Liver (tissue), 8 donors: ENCODE measurements at regions not wholly inside any gene's neighbourhood (a gene's known extent, or its start where the extent isn't known, plus 50 kb on each side); places are given as distances from the start of the nearest gene placed in this dataset.

Experiments used
- DNase-seq: peaks from one replicate; pipeline ENCODE4 v3.0.0-alpha.2; 2017; ENCODE audit warnings: low spot score
- H3K27ac ChIP-seq, 2 donors: one replicate each; pipeline ENCODE4 v1.7.0; 2013; ENCODE audit warnings: inconsistent platforms in 2 of 2, low read length in 2 of 2, control low read depth in 1 of 2, low read depth in 1 of 2, mild to moderate bottlenecking in 1 of 2
- H3K27me3 ChIP-seq, 4 donors: one replicate each; pipeline versions ENCODE4 v1.6.1 to v1.7.0; 2013; ENCODE audit warnings: low read length in 3 of 4, inconsistent platforms in 1 of 4, mild to moderate bottlenecking in 1 of 4, moderate library complexity in 1 of 4; ENCODE audit not compliant: control insufficient read depth in 4 of 4, insufficient read depth in 4 of 4
- H3K36me3 ChIP-seq, 4 donors: one replicate each; pipeline versions ENCODE4 v1.6.1 to v1.7.0; 2013; ENCODE audit warnings: low read length in 3 of 4, mild to moderate bottlenecking in 3 of 4, low read depth in 1 of 4, moderate library complexity in 1 of 4; ENCODE audit not compliant: control insufficient read depth in 4 of 4, insufficient read depth in 3 of 4
- H3K4me1 ChIP-seq, 4 donors: one replicate each; pipeline versions ENCODE4 v1.6.1 to v1.7.0; 2013; ENCODE audit warnings: low read length in 3 of 4, mild to moderate bottlenecking in 3 of 4, moderate library complexity in 1 of 4; ENCODE audit not compliant: control insufficient read depth in 4 of 4, insufficient read depth in 4 of 4
- H3K4me3 ChIP-seq, 3 donors: one replicate each; pipeline versions ENCODE4 v1.6.1 to v1.7.0; 2013; ENCODE audit warnings: low read length in 3 of 3, control low read depth in 1 of 3, low read depth in 1 of 3, mild to moderate bottlenecking in 1 of 3
- H3K9ac ChIP-seq, 2 donors: one replicate each; pipeline ENCODE4 v1.7.0; 2013; ENCODE audit warnings: low read length in 2 of 2, mild to moderate bottlenecking in 2 of 2, moderate library complexity in 2 of 2, control low read depth in 1 of 2, low read depth in 1 of 2
- H3K9me3 ChIP-seq, 4 donors: one replicate each; pipeline versions ENCODE4 v1.6.1 to v1.7.0; 2013; ENCODE audit warnings: low read length in 3 of 4; ENCODE audit not compliant: control insufficient read depth in 4 of 4
- EGR1 ChIP-seq, 2 donors: IDR thresholded peaks; 2 replicates each; pipeline ENCODE4 v1.6.1; 2016 to 2018; ENCODE audit warnings: antibody characterized with exemption in 2 of 2, low read depth in 2 of 2
- FOXA1 ChIP-seq: IDR thresholded peaks from 2 replicates; pipeline ENCODE4 v1.6.1; 2016; ENCODE audit warnings: antibody characterized with exemption
- FOXA2 ChIP-seq: IDR thresholded peaks from 2 replicates; pipeline ENCODE4 v1.6.1; 2016; ENCODE audit warnings: antibody characterized with exemption
- GABPA ChIP-seq, 2 donors: IDR thresholded peaks in 1 of 2; conservative IDR thresholded peaks in 1 of 2; 2 replicates each; pipeline ENCODE4 v1.6.1; 2016; ENCODE audit warnings: antibody characterized with exemption in 2 of 2, mild to moderate bottlenecking in 1 of 2, moderate library complexity in 1 of 2
- HNF4G ChIP-seq: IDR thresholded peaks from 2 replicates; pipeline ENCODE4 v1.6.1; 2016; ENCODE audit warnings: antibody characterized with exemption
- NR2F2 ChIP-seq: IDR thresholded peaks from 2 replicates; pipeline ENCODE4 v1.6.1; 2016; ENCODE audit warnings: antibody characterized with exemption
- RXRA ChIP-seq, 2 donors: IDR thresholded peaks; 2 replicates each; pipeline ENCODE4 v1.6.1; 2017 to 2018; ENCODE audit warnings: antibody characterized with exemption in 2 of 2, mild to moderate bottlenecking in 1 of 2
- SP1 ChIP-seq: IDR thresholded peaks from 2 replicates; pipeline ENCODE4 v1.6.1; 2018; ENCODE audit warnings: antibody characterized with exemption, mild to moderate bottlenecking
- TAF1 ChIP-seq: conservative IDR thresholded peaks from 2 replicates; pipeline ENCODE4 v1.6.1; 2016; ENCODE audit warnings: antibody characterized with exemption, mild to moderate bottlenecking
- YY1 ChIP-seq: IDR thresholded peaks from 2 replicates; pipeline ENCODE4 v1.6.1; 2016; ENCODE audit warnings: antibody characterized with exemption, mild to moderate bottlenecking
- whole genome bisulfite sequencing: extraction: QIAGEN DNeasy Blood & Tissue Kit; methylation state at CpG from one replicate; pipeline ENCODE4 v1.1.7; 2013; 5-methylcytosine and 5-hydroxymethylcytosine counted together
- TF ChIP-seq, protein P1 (sequence below): fragments of 150-350 bp; IDR thresholded peaks from 2 replicates; pipeline ENCODE4 v1.5.1; 2017; ENCODE audit warnings: improper control_type of control experiment, low read depth, low read length; ENCODE audit not compliant: missing input control
- TF ChIP-seq, protein P2 (sequence below): IDR thresholded peaks from 2 replicates; pipeline ENCODE4 v1.6.1; 2016; ENCODE audit warnings: antibody characterized with exemption
- TF ChIP-seq, protein P3 (sequence below): IDR thresholded peaks from 2 replicates; pipeline ENCODE4 v1.6.1; 2016; ENCODE audit warnings: antibody characterized with exemption
- donor health status: healthy.
- donor health status: healthy.
- donor health status: healthy.
- donor health status: healthy.
- donor health status: healthy.

- Histone ChIP-seq H3K27ac (no peak overlapping the region), H3K9ac (no peak overlapping the region), H3K4me1 (no peaks in the 10 kb centered on the region), H3K4me3 (no peak overlapping the region), H3K36me3 (no peaks in the 10 kb centered on the region), H3K9me3 (peaks cover 0 to 13% (median 5%) of the 10 kb centered on the region in 4 donors), H3K27me3 (no peaks in the 10 kb centered on the region)
- no peak for DNase-seq
- no peak for TF ChIP-seq YY1
- 68% methylated on average over 1 of the region's 1 CpG for WGBS
Measured at GRCh38 chr15:35195031-35195430, 109.9 kb upstream of the NANOGP8 start.

- DNase-seq: no peak
- Histone ChIP-seq H3K9ac (no peak overlapping the region), H3K27ac (no peak overlapping the region), H3K4me3 (no peak overlapping the region), H3K4me1 (no peaks in the 10 kb centered on the region), H3K36me3 (no peaks in the 10 kb centered on the region), H3K9me3 (peaks cover 0 to 13% (median 5%) of the 10 kb centered on the region in 4 donors), H3K27me3 (no peaks in the 10 kb centered on the region)
- WGBS: 91% methylated on average over 2 of the region's 2 CpGs
- TF ChIP-seq HNF4G (no peak), RXRA (IDR thresholded peaks at IDR 0.05) (no peak), TAF1 (no peak), GABPA (IDR thresholded peaks at IDR 0.05 in 1 of 2, conservative IDR thresholded peaks at IDR 0.05 in 1 of 2) (no peak), FOXA1 (no peak), NR2F2 (no peak), SP1 (no peak)
- TF ChIP-seq, protein P1, sequence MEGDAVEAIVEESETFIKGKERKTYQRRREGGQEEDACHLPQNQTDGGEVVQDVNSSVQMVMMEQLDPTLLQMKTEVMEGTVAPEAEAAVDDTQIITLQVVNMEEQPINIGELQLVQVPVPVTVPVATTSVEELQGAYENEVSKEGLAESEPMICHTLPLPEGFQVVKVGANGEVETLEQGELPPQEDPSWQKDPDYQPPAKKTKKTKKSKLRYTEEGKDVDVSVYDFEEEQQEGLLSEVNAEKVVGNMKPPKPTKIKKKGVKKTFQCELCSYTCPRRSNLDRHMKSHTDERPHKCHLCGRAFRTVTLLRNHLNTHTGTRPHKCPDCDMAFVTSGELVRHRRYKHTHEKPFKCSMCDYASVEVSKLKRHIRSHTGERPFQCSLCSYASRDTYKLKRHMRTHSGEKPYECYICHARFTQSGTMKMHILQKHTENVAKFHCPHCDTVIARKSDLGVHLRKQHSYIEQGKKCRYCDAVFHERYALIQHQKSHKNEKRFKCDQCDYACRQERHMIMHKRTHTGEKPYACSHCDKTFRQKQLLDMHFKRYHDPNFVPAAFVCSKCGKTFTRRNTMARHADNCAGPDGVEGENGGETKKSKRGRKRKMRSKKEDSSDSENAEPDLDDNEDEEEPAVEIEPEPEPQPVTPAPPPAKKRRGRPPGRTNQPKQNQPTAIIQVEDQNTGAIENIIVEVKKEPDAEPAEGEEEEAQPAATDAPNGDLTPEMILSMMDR: no peak
- TF ChIP-seq, protein P2, sequence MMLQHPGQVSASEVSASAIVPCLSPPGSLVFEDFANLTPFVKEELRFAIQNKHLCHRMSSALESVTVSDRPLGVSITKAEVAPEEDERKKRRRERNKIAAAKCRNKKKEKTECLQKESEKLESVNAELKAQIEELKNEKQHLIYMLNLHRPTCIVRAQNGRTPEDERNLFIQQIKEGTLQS: no peak
- TF ChIP-seq, protein P3, sequence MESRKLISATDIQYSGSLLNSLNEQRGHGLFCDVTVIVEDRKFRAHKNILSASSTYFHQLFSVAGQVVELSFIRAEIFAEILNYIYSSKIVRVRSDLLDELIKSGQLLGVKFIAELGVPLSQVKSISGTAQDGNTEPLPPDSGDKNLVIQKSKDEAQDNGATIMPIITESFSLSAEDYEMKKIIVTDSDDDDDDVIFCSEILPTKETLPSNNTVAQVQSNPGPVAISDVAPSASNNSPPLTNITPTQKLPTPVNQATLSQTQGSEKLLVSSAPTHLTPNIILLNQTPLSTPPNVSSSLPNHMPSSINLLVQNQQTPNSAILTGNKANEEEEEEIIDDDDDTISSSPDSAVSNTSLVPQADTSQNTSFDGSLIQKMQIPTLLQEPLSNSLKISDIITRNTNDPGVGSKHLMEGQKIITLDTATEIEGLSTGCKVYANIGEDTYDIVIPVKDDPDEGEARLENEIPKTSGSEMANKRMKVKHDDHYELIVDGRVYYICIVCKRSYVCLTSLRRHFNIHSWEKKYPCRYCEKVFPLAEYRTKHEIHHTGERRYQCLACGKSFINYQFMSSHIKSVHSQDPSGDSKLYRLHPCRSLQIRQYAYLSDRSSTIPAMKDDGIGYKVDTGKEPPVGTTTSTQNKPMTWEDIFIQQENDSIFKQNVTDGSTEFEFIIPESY: no peak
Measured at GRCh38 chr15:35194296-35194695, 109.2 kb upstream of the NANOGP8 start.

- Histone ChIP-seq H3K9ac (no peak overlapping the region), H3K36me3 (no peaks in the 10 kb centered on the region), H3K9me3 (peaks cover 0 to 13% (median 5%) of the 10 kb centered on the region in 4 donors), H3K4me1 (no peaks in the 10 kb centered on the region), H3K4me3 (peak overlapping the region in 1 of 3 donors; percentile 8), H3K27ac (no peak overlapping the region), H3K27me3 (no peaks in the 10 kb centered on the region)
- TF ChIP-seq FOXA2 (no peak), EGR1 (IDR thresholded peaks at IDR 0.05; ENCODE audit: low read depth in 2 of 2) (no peak), GABPA (IDR thresholded peaks at IDR 0.05 in 1 of 2, conservative IDR thresholded peaks at IDR 0.05 in 1 of 2) (no peak)
- 87% methylated on average over 2 of the region's 2 CpGs for WGBS
- DNase-seq: no peak
Measured at GRCh38 chr15:35191783-35192182, 106.7 kb upstream of the NANOGP8 start.
